H1 (cell line): ENCODE measurements at regions not wholly inside any gene's neighbourhood (a gene's known extent, or its start where the extent isn't known, plus 50 kb on each side); places are given as distances from the start of the nearest gene placed in this dataset.
A peak's percentile ranks its signal among the peaks of the same experiment; 100 is the strongest.

Source experiments
- CTCF ChIA-PET: fragments of 300-600 bp; sonication (Branson Sonifier 250); formaldehyde crosslinking; loops from one replicate; lab custom pipeline; 2021; ENCODE audit not compliant: partially characterized antibody; lab: Charles Lee
- POLR2A ChIA-PET: fragments of 300-600 bp; sonication (Branson Sonifier 250); formaldehyde crosslinking; loops from one replicate; lab custom pipeline; 2021; ENCODE audit warnings: inconsistent platforms; ENCODE audit not compliant: partially characterized antibody; lab: Charles Lee
- DNase-seq, 2 experiments: peaks; one replicate each; pipeline versions ENCODE4 v3.0.0 to v3.0.0-alpha.2; 2010 to 2022; ENCODE audit warnings: low spot score in 2 of 2, low read depth in 1 of 2, mixed read lengths in 1 of 2
- FAIRE-seq: peaks from 2 replicates; lab custom pipeline; 2011; peaks lifted over from hg19 to GRCh38; lab: Jason Lieb, UNC
- H2AFZ ChIP-seq: 2 replicates; pipeline ENCODE4 v1.8.1; 2012; ENCODE audit warnings: low read length, inconsistent platforms
- H2AK5ac ChIP-seq: 2 replicates; pipeline ENCODE4 v1.6.1; 2013; ENCODE audit warnings: low read depth, low read length
- H2BK120ac ChIP-seq: replicated peaks from 2 replicates; pipeline ENCODE3; 2013; ENCODE audit warnings: low read depth, low read length, inconsistent platforms
- H2BK12ac ChIP-seq: 2 replicates; pipeline ENCODE4 v1.6.1; 2013; ENCODE audit warnings: low read depth, low read length
- H2BK15ac ChIP-seq: 2 replicates; pipeline ENCODE4 v1.6.1; 2013; ENCODE audit warnings: low read length
- H2BK20ac ChIP-seq: 2 replicates; pipeline ENCODE4 v1.6.1; 2013; ENCODE audit warnings: low read length
- H2BK5ac ChIP-seq: 2 replicates; pipeline ENCODE4 v1.6.1; 2013; ENCODE audit warnings: low read depth, low read length
- H3K14ac ChIP-seq: 2 replicates; pipeline ENCODE4 v1.6.1; 2013; ENCODE audit warnings: inconsistent platforms; ENCODE audit not compliant: insufficient read length
- H3K18ac ChIP-seq: 2 replicates; pipeline ENCODE4 v1.6.1; 2013; ENCODE audit warnings: low read length; ENCODE audit errors: extremely low read depth
- H3K23ac ChIP-seq: 2 replicates; pipeline ENCODE4 v1.6.1; 2013; ENCODE audit warnings: inconsistent platforms; ENCODE audit not compliant: insufficient read length
- H3K23me2 ChIP-seq: 2 replicates; pipeline ENCODE4 v1.6.1; 2013; ENCODE audit warnings: low read depth, low read length
- H3K27ac ChIP-seq: 2 replicates; pipeline ENCODE4 v1.6.1; 2011; ENCODE audit warnings: low read depth, low read length, inconsistent platforms
- H3K27me3 ChIP-seq, 4 experiments: replicated peaks in 1 of 4; 1 replicate in 1 of 4; 2 replicates in 3 of 4; pipeline versions ENCODE4 v1.6.1 to v1.8.1; 2011 to 2013; ENCODE audit warnings: low read length in 3 of 4, mild to moderate bottlenecking in 3 of 4, inconsistent platforms in 2 of 4, mixed read lengths in 2 of 4, moderate library complexity in 1 of 4; ENCODE audit not compliant: control insufficient read depth in 3 of 4, insufficient read depth in 3 of 4; ENCODE audit errors: extremely low read depth in 1 of 4
- H3K36me3 ChIP-seq, 4 experiments: 2 replicates each; pipeline versions ENCODE4 v1.6.1 to v1.8.1; 2011 to 2013; ENCODE audit warnings: mild to moderate bottlenecking in 4 of 4, low read length in 3 of 4, moderate library complexity in 2 of 4, control low read depth in 1 of 4, inconsistent platforms in 1 of 4; ENCODE audit not compliant: insufficient read depth in 4 of 4, control insufficient read depth in 2 of 4
- H3K4ac ChIP-seq: replicated peaks from 2 replicates; pipeline ENCODE3; 2013; ENCODE audit warnings: low read length, low read depth, mixed read lengths, inconsistent platforms; ENCODE audit not compliant: insufficient read length
- H3K4me1 ChIP-seq, 4 experiments: replicated peaks in 1 of 4; 1 replicate in 1 of 4; 2 replicates in 3 of 4; pipeline versions ENCODE4 v1.6.1 to v1.8.1; 2011 to 2013; ENCODE audit warnings: low read length in 3 of 4, inconsistent platforms in 2 of 4, mixed read lengths in 1 of 4; ENCODE audit not compliant: insufficient read depth in 4 of 4, control insufficient read depth in 3 of 4
- H3K4me2 ChIP-seq, 2 experiments: 2 replicates each; pipeline versions ENCODE4 v1.6.1 to v1.8.1; 2011 to 2013; ENCODE audit warnings: low read depth in 2 of 2, low read length in 2 of 2, control low read depth in 1 of 2, inconsistent platforms in 1 of 2, mild to moderate bottlenecking in 1 of 2; ENCODE audit not compliant: insufficient read depth in 1 of 2
- H3K4me3 ChIP-seq, 4 experiments: fragments of 200-600, 300-600 bp in 1 of 4; sonication (generic), shearing (Covaris generic), sonication (Bioruptor Twin) in 1 of 4; 2 replicates each; pipeline versions ENCODE4 v1.5.1 to v1.8.1; 2011 to 2016; ENCODE audit warnings: low read length in 4 of 4, low read depth in 3 of 4, control low read depth in 2 of 4, inconsistent platforms in 2 of 4, mild to moderate bottlenecking in 2 of 4, mixed read lengths in 1 of 4, moderate library complexity in 1 of 4; ENCODE audit not compliant: insufficient read depth in 2 of 4; ENCODE audit errors: extremely low read depth in 1 of 4
- H3K56ac ChIP-seq: replicated peaks from 2 replicates; pipeline ENCODE3; 2013; ENCODE audit warnings: low read depth, mild to moderate bottlenecking, mixed read lengths, low read length, inconsistent platforms; ENCODE audit not compliant: insufficient read length
- H3K79me1 ChIP-seq: 2 replicates; pipeline ENCODE4 v1.6.1; 2013; ENCODE audit warnings: low read depth, low read length, control low read depth
- H3K79me2 ChIP-seq, 2 experiments: 2 replicates each; pipeline versions ENCODE4 v1.6.1 to v1.8.1; 2012 to 2013; ENCODE audit warnings: low read length in 2 of 2, mild to moderate bottlenecking in 2 of 2, inconsistent platforms in 1 of 2; ENCODE audit not compliant: insufficient read depth in 2 of 2, control insufficient read depth in 1 of 2
- H3K9ac ChIP-seq, 4 experiments: replicated peaks in 1 of 4; 1 replicate in 1 of 4; 2 replicates in 3 of 4; pipeline versions ENCODE4 v1.6.1 to v1.8.1; 2011 to 2013; ENCODE audit warnings: low read depth in 3 of 4, low read length in 3 of 4, control low read depth in 2 of 4, mild to moderate bottlenecking in 2 of 4, moderate library complexity in 2 of 4, inconsistent platforms in 1 of 4; ENCODE audit errors: extremely low read depth in 1 of 4
- H3K9me3 ChIP-seq, 2 experiments: 2 replicates each; pipeline versions ENCODE4 v1.6.1 to v1.8.1; 2012 to 2013; ENCODE audit warnings: mild to moderate bottlenecking in 2 of 2, moderate library complexity in 2 of 2, control low read depth in 1 of 2, inconsistent platforms in 1 of 2, low read depth in 1 of 2, low read length in 1 of 2, mixed read lengths in 1 of 2; ENCODE audit not compliant: insufficient read depth in 2 of 2
- H4K20me1 ChIP-seq, 2 experiments: replicated peaks in 1 of 2; 2 replicates each; pipeline versions ENCODE3 to v1.8.1; 2011 to 2013; ENCODE audit warnings: inconsistent platforms in 2 of 2, low read length in 2 of 2, mild to moderate bottlenecking in 1 of 2; ENCODE audit not compliant: insufficient read depth in 2 of 2, control insufficient read depth in 1 of 2
- H4K5ac ChIP-seq: 2 replicates; pipeline ENCODE4 v1.6.1; 2013; ENCODE audit warnings: low read length, low read depth, mixed read lengths, inconsistent platforms; ENCODE audit not compliant: insufficient read length
- H4K8ac ChIP-seq: 2 replicates; pipeline ENCODE4 v1.8.0; 2013; ENCODE audit warnings: mild to moderate bottlenecking, moderate library complexity, low read length, inconsistent platforms; ENCODE audit not compliant: insufficient read depth; ENCODE audit errors: extremely low read depth
- H4K91ac ChIP-seq: replicated peaks from 2 replicates; pipeline ENCODE3; 2013; ENCODE audit warnings: low read length, mixed read lengths, inconsistent platforms; ENCODE audit not compliant: insufficient read length
- BACH1 ChIP-seq: IDR thresholded peaks from 2 replicates; pipeline ENCODE4 v1.6.1; 2012; ENCODE audit warnings: low read length, improper control_type of control experiment
- BRCA1 ChIP-seq: IDR thresholded peaks from 2 replicates; pipeline ENCODE4 v1.6.1; 2012; ENCODE audit warnings: low read depth, low read length, improper control_type of control experiment
- CBX5 ChIP-seq: fragments of 300-800, 300-1000 bp; sonication (generic); IDR thresholded peaks from 2 replicates; pipeline ENCODE4 v1.7.1; 2016; ENCODE audit warnings: antibody characterized with exemption, low read length, low read depth
- CBX8 ChIP-seq: fragments of 300-800, 300-1000 bp; sonication (generic); IDR thresholded peaks from 2 replicates; pipeline ENCODE4 v1.7.1; 2016; ENCODE audit warnings: low read depth, low read length, borderline replicate concordance
- CREB1 ChIP-seq: IDR thresholded peaks from 2 replicates; pipeline ENCODE4 v1.6.1; 2012; ENCODE audit warnings: inconsistent platforms
- JUND ChIP-seq: IDR thresholded peaks from 2 replicates; pipeline ENCODE4 v1.6.1; 2011; ENCODE audit warnings: mild to moderate bottlenecking, improper control_type of control experiment, low read length
- KDM4A ChIP-seq: IDR thresholded peaks from one replicate; pipeline ENCODE4 v1.7.1; 2012; ENCODE audit warnings: low read depth, mild to moderate bottlenecking, moderate library complexity, low read length, inconsistent platforms; ENCODE audit not compliant: severe bottlenecking
- SRF ChIP-seq: IDR thresholded peaks from 2 replicates; pipeline ENCODE4 v1.6.1; 2011; ENCODE audit warnings: mild to moderate bottlenecking, low read depth, low read length, moderate library complexity
- WGBS, 2 experiments: shearing (Covaris generic) in 1 of 2; methylation state at CpG; one replicate each; pipeline versions ENCODE4 v1.1.6 to v1.1.7; 2013 to 2015; ENCODE audit warnings: low lambda C conversion rate in 2 of 2, mixed read lengths in 2 of 2, inconsistent platforms in 1 of 2, low coverage in 1 of 2, missing lambda C conversion rate in 1 of 2; ENCODE audit not compliant: insufficient replicate concordance in 2 of 2, insufficient coverage in 1 of 2, insufficient read length in 1 of 2; ENCODE audit errors: extremely low coverage in 1 of 2, missing lambda C conversion rate in 1 of 2; 5-methylcytosine and 5-hydroxymethylcytosine counted together
- TF ChIP-seq, protein P1 (sequence below), 3 experiments: IDR thresholded peaks; 1 replicate in 2 of 3; 2 replicates in 1 of 3; pipeline versions ENCODE4 v1.5.1 to v1.6.1; 2011; ENCODE audit warnings: low read length in 3 of 3, mild to moderate bottlenecking in 3 of 3, inconsistent platforms in 2 of 3, low read depth in 1 of 3, moderate library complexity in 1 of 3; ENCODE audit not compliant: insufficient read depth in 1 of 3; ENCODE audit errors: control extremely low read depth in 1 of 3

DNA sequence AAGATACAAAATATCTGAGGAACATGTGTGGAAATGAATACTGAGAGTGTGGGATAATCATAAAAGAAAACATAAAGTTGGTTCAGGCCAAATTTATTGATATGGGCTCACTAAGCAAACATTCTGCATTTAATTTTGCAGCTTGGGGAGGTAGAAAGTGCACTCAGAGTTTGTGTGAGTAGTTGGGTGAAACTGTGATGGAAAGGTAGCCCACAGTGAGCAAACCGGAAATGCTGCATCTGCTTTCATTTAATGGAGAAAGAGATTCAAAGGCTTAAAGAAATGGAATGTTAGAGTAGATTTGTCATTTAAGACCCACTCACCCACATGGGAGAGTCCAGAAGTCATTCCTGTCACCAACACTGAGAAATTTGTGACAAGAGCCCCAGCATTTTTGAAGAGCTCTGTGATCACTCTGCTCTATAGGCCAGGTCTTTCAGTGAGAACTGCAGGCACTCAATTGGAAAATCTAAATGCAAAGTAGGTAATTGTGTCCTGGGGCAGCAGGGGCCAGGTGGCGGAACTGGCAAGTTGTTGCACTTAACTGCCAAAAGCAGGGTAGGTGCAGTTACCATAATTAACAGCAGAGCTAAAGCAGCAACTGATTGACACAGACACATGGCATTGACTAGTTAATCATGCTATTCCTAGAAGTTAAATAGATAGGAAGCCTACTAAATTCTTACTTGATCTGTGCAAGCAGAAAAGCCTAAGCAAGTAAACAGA is 1228.3 kb upstream of the PCDH20 start:
- Histone ChIP-seq H3K14ac (no peak overlapping the region), H3K9me3 (no peaks in the 10 kb centered on the region), H4K5ac (no peak overlapping the region), H3K4me2 (no peak overlapping the region), H3K79me1 (no peaks in the 10 kb centered on the region), H3K4me3 (no peak overlapping the region), H2BK5ac (no peak overlapping the region), H4K20me1 (no peaks in the 10 kb centered on the region), H3K18ac (no peak overlapping the region), H4K8ac (no peak overlapping the region), H4K91ac (no peak overlapping the region), H3K79me2 (no peaks in the 10 kb centered on the region), H3K27me3 (no peaks in the 10 kb centered on the region), H3K4me1 (no peaks in the 10 kb centered on the region; a peak in 1 of 7 replicates), H3K56ac (no peak overlapping the region), H2AK5ac (no peak overlapping the region), H3K36me3 (no peaks in the 10 kb centered on the region), H3K23me2 (no peaks in the 10 kb centered on the region), H2AFZ (0 out of 2 replicates have a peak overlapping the region, but pooled peaks have one; percentile 65), H3K23ac (no peak overlapping the region), H3K9ac (no peak overlapping the region), H2BK15ac (no peak overlapping the region), H3K4ac (no peak overlapping the region), H2BK12ac (no peak overlapping the region), H3K27ac (no peak overlapping the region), H2BK120ac (no peak overlapping the region), H2BK20ac (no peak overlapping the region)
- DNase-seq (no peak), FAIRE-seq (no peak)
- POLR2A ChIA-PET, result no interaction called here
- CTCF ChIA-PET, result interaction anchor here (0.9 kb wide), 1 partner anchor 9 kb away, joined by 3 read pairs; no protein-coding TSS in a partner anchor
- WGBS, 2 experiments, result 58% methylated on average over 2 of the region's 2 CpGs; no CpG with 5 or more reads in 1 of the 2 experiments
- TF ChIP-seq BRCA1 (no peak), CBX8 (no peak), CBX5 (no peak), JUND (no peak), BACH1 (no peak), SRF (no peak), CREB1 (no peak), KDM4A (no peak)
- TF ChIP-seq, protein P1, sequence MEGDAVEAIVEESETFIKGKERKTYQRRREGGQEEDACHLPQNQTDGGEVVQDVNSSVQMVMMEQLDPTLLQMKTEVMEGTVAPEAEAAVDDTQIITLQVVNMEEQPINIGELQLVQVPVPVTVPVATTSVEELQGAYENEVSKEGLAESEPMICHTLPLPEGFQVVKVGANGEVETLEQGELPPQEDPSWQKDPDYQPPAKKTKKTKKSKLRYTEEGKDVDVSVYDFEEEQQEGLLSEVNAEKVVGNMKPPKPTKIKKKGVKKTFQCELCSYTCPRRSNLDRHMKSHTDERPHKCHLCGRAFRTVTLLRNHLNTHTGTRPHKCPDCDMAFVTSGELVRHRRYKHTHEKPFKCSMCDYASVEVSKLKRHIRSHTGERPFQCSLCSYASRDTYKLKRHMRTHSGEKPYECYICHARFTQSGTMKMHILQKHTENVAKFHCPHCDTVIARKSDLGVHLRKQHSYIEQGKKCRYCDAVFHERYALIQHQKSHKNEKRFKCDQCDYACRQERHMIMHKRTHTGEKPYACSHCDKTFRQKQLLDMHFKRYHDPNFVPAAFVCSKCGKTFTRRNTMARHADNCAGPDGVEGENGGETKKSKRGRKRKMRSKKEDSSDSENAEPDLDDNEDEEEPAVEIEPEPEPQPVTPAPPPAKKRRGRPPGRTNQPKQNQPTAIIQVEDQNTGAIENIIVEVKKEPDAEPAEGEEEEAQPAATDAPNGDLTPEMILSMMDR (IDR thresholded peaks at IDR 0.05; ENCODE audit: control extremely low read depth in 1 of 3, insufficient read depth in 1 of 3, low read depth in 1 of 3, low read length in 3 of 3), result no peak
